ENCODE measurements at regions not wholly inside any gene's neighbourhood (a gene's known extent, or its start where the extent isn't known, plus 50 kb on each side); places are given as distances from the start of the nearest gene placed in this dataset.

- DNase-seq = no peak
These were observed 495.1 kb downstream of the RPS24 start for GRCh38 chr10:78528749-78529204.

- DNase-seq = no peak
These were observed 495.6 kb downstream of the RPS24 start for GRCh38 chr10:78529262-78529661.

DNA sequence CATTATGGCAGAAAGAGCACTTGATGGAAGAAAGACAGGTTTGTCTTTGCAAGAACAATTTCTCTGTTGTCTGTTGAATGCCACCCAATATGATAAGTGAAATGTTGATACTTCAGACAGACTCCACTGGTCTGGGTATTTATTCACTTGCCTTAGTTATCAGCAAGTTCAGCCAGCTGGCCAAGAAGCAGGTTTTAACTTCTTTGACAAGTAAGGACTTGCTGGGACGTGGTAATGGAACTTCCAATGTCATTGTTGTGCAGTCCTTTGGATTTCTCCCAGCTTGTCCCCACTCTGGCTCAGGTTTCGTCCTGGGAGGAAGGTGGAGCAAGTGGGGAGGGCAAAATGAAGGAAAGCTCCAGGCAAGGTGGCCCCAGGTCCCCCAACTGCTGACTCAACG, 497.4 kb downstream of the RPS24 start:
- no peak for DNase-seq

DNA sequence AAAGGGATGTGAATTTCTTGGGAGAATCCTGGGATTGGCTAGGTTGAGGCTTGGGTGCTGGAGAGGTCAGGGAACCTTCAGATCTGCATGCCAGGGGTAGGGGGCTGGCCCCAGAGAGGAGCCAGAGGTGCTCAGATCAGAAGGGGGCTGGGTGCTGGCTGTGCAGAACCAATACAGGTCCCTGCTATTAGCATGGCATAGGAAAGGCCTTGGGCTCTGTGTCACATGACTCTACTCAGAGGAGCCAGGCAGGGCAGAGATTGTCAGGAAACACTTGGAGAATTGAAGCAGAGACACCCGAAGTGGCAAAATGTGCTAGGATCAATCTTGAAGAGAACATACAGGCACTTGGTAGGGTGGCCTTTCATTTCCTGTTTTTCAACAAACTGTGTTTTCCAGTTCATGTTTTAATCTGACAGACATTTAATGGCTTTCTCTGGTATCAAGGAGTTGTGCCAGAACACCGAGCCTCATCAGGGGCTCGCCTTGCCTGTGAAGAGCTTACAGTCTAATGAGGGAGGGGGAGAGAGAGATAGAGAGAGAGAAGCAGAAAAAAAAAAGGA, 498.9 kb downstream of the RPS24 start:
- no peak for DNase-seq

GRCh38 chr10:78533098-78533497, 499.4 kb downstream of the RPS24 start:
- DNase-seq = no peak

- DNase-seq = no peak
These were observed 500.1 kb downstream of the RPS24 start for GRCh38 chr10:78533776-78534175.

- no peak for DNase-seq
These were observed 502.1 kb downstream of the RPS24 start for GRCh38 chr10:78535716-78536218.

DNA sequence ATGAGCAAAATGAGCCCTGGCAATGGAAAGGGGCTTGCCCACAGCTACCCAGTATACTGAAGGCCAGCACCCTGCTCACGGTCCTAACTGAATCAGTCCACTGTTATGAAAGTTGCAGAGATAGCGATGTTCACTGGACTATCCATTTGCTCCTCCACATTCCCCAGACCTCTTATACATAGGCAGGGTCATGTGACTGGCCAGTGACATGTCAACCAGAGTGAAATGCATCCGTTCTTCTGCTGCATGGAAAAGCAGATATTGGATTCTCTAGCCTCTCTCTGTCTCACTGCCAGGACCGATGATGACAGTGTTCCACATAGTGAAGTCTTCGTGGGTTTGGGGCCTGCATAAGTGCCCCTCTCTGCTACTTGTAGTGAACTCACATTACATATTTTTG, 503.4 kb downstream of the RPS24 start:
- no peak for DNase-seq

GRCh38 chr10:78539247-78539766, 505.6 kb downstream of the RPS24 start:
- no peak for DNase-seq

DNA sequence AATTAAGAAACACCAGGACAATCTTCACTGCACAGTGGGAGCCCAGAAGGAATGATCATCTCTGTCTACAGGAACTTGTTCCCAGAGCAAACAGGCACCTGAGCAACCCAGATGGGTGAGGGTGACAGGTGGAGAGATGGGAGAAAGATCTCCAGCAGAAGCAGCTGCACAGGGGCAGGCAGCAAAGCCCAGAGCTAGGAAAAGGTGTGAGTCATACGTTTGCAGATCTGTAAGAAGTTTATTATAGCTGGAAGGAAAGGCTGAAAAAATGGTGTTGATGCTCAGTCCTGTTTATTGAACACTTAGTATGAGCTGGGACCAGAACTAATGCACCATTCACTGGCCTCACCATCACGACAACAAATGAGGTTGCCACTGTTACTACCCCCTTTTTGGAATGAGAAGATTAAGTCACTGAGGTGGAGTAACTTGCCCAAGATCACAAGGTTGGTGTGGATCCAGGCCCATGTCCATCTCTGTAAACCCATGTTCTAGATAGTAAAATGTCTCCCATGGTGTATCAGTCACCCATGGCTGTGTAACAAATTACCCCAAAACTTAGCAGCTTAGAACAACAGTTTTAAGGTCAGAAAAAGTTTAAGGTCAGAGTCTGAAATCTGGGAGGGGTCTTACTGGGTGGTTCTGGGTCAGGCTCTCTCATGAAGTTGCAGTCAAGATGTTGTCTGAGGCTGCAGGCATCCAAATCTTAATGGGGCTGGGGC, 506.9 kb downstream of the RPS24 start:
- no peak for DNase-seq

GRCh38 chr10:78541481-78542140, 507.9 kb downstream of the RPS24 start:
- DNase-seq = peak; percentile 7

DNA sequence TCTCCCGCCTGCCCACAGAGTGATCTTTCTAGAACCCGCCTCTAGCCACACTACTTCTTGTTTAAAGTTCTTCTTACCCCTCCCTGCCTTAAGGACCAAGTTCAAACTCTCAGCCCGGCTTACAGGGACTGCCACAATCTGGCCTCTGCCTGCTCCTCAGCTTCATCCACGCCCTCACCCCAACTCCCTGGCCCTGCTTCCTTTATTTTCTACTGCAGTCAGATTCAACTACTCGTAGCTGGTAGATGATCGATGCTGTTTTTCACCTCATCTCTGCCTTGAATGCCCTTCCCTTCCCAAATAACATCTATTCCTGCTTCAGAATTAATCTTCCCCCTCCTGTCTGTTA, 508.5 kb downstream of the RPS24 start:
- DNase-seq = no peak

DNA sequence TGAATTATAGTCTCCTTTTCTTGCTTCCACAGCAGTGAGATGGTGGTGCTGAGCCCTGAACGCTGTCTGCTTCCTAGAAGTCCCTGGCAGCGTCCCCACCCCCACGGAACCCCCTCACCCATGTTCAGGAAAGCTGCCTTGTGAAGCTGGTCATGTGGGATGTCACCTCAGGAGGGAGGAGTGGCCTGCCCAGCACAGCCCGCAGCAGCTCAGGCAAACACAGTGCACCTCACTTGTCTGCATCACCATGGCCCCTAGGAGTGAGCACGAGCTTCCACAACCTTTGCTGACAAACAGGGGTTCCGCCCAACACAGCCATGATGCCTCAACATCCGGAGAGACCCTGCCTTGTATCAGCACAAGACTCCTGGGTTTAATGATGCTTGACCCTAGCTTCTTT, 508.9 kb downstream of the RPS24 start:
- no peak for DNase-seq

- DNase-seq = no peak
These were observed 509.5 kb downstream of the RPS24 start for GRCh38 chr10:78543031-78543748.

- DNase-seq = peak; percentile 34
These were observed 510.2 kb downstream of the RPS24 start for GRCh38 chr10:78543749-78544362.

DNA sequence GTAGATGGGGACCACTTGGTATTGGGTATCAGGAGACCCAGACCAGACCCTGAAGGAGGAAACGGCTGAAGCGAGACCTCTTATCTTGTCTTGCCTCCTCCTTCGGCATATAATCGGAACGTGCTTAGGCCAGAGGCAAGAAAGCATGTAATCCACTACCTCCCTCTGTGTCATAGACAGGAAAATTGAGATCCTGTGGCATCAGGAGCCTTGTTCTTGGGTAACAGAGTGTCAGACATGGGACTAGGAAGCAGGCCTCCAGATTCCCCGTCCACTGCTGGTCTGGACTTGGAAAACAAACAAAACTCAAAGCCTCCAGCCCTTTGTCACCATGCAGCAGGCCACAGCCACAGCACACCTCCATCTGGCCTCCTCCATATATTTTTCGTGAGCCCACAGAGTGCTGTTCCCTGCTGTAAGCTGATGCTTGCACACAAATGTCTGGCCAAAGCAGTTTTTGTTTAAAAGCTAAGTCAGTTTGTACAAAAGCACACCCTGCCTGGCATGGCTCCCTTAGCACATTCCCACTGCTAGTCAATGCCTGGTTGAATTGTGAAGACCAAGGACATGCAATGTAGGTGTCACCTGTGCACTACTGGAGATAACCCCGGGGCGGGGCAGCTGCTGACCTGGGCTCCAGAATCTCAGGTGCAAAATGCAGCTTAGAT, 510.9 kb downstream of the RPS24 start:
- DNase-seq = no peak

- no peak for DNase-seq
These were observed 512.1 kb downstream of the RPS24 start for GRCh38 chr10:78545756-78546155.

GRCh38 chr10:78547397-78547796, 513.7 kb downstream of the RPS24 start:
- peak; percentile 24 for DNase-seq

GRCh38 chr10:78547905-78548304, 514.2 kb downstream of the RPS24 start:
- DNase-seq = no peak

GRCh38 chr10:78548369-78548768, 514.7 kb downstream of the RPS24 start:
- DNase-seq = no peak

DNA sequence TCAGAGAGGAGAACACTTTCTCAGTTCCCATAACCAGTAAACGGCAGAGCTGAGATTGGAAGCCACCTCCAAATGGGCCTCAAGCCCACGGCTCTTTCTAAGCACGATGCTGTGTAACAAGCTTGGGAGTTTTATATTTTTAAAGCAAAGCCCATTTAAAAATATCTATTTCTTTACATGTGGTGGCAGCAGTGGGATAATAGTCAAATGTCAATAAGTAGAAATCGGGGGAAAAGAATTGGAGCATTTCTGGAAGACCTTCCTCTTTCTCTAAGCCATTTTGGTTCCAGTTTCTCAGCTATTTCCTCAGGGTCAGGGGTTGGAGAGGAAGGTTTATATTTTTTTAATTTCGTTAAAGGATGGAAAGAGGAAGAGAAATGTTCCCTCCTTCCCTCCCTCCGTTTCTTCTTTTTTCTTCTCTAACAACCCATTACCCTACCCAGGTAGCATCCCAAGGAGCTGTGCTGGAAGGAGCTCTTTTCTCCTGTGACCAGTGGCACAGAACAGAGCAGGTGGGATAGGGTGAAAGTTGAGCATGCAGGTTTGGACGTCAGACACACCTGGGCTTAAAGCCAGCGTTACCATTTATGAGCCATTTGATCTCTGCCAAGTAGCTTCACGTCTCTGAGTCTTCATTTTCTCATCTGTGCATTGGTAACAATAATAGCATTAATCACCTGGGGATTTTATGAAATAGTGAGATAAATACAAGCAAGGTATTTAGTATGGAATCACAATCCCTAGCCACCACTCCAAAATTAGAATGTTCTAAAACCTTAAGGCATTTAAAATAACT, 515.7 kb downstream of the RPS24 start:
- DNase-seq = no peak

Measured in stimulated activated CD4-positive, alpha-beta T cell treated with anti-CD3 and anti-CD28 coated beads, Interleukin-1b, Interleukin-23, amount 100 ng/mL, for 48 hours (primary cell).